SH-SY5Y (cell line): ENCODE measurements at regions not wholly inside any gene's neighbourhood (a gene's known extent, or its start where the extent isn't known, plus 50 kb on each side); places are given as distances from the start of the nearest gene placed in this dataset.
A peak's percentile ranks its signal among the peaks of the same experiment; 100 is the strongest.

Experiments
- GATA2 ChIP-seq: IDR thresholded peaks from 2 replicates; pipeline ENCODE4 v1.6.1; 2011; ENCODE audit warnings: mild to moderate bottlenecking, low read depth, low read length
- GATA3 ChIP-seq: IDR thresholded peaks from 2 replicates; pipeline ENCODE4 v1.6.1; 2011; ENCODE audit warnings: low read depth, mild to moderate bottlenecking, low read length, moderate library complexity

DNA sequence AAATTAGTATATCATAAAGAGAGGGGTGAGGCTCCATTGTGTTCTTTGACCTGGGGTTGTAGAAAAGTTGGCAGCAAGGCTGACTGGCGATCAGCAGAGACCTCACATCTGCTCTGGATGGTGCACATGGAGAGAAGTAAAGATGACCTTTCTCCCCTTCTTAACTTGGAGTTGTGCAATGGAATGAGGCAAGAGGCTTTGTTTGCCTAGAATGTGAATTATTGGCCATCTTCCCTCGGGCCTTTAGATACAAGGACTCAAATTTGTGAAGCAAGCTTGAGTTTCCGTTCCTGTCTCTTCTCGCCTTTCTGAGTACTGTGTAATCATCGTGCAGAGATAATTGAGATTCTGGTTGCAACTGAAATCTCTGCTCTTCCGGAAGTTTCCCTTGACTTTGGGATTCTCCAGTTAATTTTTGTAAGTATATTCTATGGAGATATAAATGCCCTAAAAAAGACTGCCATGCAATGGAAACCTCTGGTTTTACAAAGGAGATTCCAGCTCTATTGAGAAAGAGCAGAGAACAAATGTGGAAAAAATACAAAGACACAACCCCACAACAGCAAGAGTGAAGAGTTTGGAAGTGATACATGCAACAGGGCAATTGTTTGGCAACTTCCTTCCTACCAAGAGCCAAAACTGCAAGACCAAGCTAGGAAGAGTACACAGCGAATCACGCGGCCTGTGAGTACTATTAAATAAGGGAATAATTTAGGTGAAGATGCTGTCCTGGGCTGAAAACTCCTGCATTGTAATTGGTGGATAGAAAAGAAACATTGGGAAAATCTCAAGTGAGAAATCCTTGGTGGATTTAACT is 542.3 kb upstream of the NRP1 start:
- TF ChIP-seq GATA3 = no peak
- no peak for TF ChIP-seq GATA2

- TF ChIP-seq GATA3 (no peak), GATA2 (no peak)
Observed at GRCh38 chr10:33875924-33876583, 541.6 kb upstream of the NRP1 start.

GRCh38 chr10:33871061-33871956 is 536.8 kb upstream of the NRP1 start:
- TF ChIP-seq GATA2 = no peak
- no peak for TF ChIP-seq GATA3

DNA sequence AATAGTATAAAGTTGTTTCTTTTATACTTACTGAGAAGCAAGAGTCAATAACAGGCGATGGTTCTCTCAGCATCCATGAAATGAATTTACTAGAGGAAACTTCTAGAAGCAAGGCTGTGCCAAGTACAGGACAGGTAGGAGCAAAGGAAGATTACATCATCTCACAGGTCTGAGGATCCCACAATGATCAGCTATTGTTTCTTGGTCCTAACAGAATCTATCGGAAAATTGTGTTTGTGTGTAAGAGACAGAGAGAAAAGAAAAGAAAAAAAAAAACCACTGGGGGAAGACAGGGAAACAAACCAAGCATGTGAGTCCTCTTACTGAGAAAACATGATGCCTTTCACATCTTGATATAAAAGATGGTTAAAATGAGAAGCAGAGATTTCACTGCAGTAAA is 535.0 kb upstream of the NRP1 start:
- no peak for TF ChIP-seq GATA3
- TF ChIP-seq GATA2 = no peak

GRCh38 chr10:33869028-33869427 is 534.6 kb upstream of the NRP1 start:
- no peak for TF ChIP-seq GATA2
- TF ChIP-seq GATA3 = 0 out of 2 replicates have a peak, but pooled peaks have one; percentile 32

- TF ChIP-seq GATA2 (no peak), GATA3 (no peak)
Observed at GRCh38 chr10:33863352-33863751, 528.9 kb upstream of the NRP1 start.

- TF ChIP-seq GATA3 = no peak
- no peak for TF ChIP-seq GATA2
Observed at GRCh38 chr10:33862536-33863105, 528.2 kb upstream of the NRP1 start.

GRCh38 chr10:33861833-33862232 is 527.4 kb upstream of the NRP1 start:
- TF ChIP-seq GATA3 (no peak), GATA2 (no peak)

DNA sequence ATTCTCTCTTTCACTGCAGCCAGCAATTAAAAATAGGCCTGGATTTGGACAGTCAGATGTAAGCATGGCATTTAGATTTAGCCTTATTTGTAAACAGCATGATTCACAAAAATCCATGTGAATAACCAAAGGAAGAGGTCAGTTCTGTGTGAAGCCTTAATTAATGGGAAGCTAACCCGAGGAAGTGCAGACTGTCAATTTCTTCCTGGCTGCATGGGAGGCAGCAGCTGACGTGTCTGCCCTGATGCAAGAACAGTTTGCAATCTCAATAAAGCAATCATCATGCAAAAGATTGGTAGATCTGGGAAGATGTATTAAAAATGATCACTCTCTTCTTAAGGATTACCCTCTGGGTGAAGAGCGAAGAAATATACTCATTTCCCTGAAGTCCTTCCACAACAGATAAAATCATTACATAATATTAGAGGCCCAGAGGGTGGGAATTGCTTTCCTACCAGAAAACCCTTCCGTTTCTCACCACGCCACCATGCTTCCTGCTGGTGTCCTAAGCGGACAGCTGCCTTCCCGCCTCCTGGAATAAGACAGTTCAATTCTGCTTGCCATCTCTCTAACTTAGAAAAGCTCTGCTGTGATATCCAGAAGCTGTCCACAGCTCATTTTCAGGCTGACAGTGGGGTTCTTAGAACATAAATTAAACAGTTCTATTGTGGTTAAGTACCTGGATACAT is 526.7 kb upstream of the NRP1 start:
- TF ChIP-seq GATA3 = no peak
- TF ChIP-seq GATA2 = no peak

GRCh38 chr10:33860552-33860951 is 526.1 kb upstream of the NRP1 start:
- TF ChIP-seq GATA3 (no peak), GATA2 (no peak)

- TF ChIP-seq GATA3 (no peak), GATA2 (no peak)
Observed at GRCh38 chr10:33859319-33860022, 525.0 kb upstream of the NRP1 start.

GRCh38 chr10:33858326-33858725 is 523.9 kb upstream of the NRP1 start:
- TF ChIP-seq GATA2 (no peak), GATA3 (no peak)

- TF ChIP-seq GATA3 (no peak), GATA2 (no peak)
Observed at GRCh38 chr10:33843379-33843778, 508.9 kb upstream of the NRP1 start.

GRCh38 chr10:33841678-33842077 is 507.2 kb upstream of the NRP1 start:
- TF ChIP-seq GATA2 (no peak), GATA3 (no peak)
